HG02623 (cell line): ENCODE measurements at regions not wholly inside any gene's neighbourhood (a gene's known extent, or its start where the extent isn't known, plus 50 kb on each side); places are given as distances from the start of the nearest gene placed in this dataset.
"Not testable (repeated sequence)": the region's sequence is repeated elsewhere in the genome, so short reads cannot be mapped to it uniquely, and the experiment has no call there.

Experiments
- ATAC-seq: cut with Tn5 transposase; IDR thresholded peaks from one replicate; pipeline ENCODE4 v1.9.1; 2021; ENCODE audit warnings: moderate library complexity; ENCODE audit not compliant: unreplicated experiment

DNA sequence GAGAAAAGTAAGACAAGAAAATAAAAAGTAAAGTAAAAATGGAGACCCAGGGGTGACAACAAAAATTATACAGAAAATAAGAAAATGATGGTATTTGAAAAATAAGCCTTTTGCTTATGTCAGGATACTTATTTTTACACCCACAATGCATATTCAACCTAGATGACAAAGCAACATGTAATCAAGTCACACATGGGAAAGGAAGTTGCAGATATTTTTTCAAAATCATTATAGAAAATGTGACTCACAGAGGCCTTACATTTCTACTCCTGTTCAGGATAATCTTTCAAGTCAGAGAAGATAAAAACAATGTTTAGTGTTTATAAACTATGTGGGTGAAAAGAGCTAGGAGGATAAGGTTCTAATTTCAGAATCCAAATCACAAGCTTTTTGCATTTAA, 275.3 kb upstream of the UBE2E3 start:
- ATAC-seq, result no peak

DNA sequence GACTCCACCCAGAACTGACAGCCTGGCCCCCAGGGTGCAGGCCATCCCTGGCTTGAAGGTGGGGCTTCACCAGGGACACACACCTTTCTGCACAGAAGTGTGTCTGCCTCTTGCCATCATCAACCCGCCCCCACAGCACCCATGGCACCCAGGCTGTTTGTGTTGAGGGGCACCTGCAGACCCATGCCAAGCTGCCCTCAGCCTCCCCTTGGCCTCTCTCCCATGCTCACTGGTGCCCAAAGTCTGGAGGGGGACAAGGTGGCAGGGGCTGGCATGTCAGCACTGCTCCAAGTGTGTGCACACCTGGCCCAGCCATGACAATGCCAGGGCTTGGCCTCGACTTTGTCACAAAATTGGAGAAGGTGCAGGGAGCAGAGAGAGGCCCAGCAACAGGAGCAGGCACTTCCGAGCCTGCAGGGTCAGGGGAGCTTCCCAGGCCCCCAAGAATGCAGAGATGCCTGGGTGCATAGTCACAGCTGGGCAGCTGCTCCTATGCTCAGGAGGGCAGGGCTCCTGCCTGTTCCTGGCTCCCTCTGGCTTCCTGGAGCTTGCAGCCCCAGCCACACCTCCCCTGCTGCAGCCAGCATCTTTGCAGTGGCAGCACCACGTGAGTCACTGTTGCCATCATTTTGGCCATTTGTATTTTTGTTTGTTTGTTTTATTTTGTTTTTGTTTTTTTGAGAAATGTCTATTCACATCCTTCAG, 280.6 kb upstream of the UBE2E3 start:
- ATAC-seq, result no peak

DNA sequence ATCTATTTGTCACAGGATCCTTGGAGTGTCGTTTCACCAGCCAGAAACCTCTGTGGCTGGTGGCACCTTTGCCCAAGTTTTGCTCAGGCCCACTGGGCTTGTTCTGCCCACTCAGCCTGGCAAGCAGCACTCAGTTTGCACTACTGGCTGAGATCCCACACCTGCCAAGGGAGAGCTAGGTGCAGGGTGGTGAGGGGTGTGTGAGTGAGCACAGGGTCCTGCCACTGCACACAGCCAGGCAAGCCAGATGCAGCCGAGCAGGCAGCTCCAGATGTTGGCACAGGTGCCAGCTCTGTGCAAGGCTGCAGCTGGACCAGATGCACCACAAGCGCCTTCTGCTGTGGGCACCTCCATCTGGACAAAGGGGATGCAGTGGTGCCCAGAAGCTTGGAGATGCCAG, 281.7 kb upstream of the UBE2E3 start:
- ATAC-seq, result no peak

DNA sequence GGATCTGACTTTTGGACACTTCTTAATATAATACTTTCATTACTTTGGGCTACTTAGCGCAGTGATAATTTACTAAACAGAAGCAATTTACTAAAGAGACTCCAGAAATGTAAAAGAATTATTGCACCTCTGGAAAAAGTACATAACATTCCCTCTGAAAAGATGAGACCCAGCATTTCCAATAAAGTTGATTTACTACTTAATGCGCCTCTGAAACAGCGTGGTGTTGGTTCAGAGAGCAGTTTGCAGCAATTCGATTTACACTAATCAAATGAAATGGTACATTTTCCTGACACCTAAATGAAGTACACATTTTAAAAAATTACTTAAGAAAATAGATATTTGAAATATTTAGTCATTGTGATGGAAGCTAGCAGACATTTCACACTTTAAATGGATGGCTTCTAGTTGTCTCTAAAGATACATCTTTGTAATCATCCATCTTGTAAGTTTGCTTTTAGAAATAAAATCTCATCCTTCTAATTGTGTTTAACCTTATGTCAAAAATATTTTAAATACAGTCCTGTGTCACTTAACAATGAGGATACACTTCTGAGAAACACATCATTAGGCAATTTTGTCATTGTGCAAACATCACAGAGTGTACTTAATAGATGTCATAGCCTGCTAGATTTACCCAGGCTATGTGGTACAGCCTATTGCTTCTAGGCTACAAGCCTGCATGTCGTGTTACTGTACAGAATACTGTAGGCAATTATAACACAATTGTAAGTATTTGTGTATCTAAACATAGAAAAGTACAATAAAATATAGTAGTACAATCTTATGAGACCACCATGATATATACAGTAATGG, 284.6 kb upstream of the UBE2E3 start:
- ATAC-seq, result no peak

DNA sequence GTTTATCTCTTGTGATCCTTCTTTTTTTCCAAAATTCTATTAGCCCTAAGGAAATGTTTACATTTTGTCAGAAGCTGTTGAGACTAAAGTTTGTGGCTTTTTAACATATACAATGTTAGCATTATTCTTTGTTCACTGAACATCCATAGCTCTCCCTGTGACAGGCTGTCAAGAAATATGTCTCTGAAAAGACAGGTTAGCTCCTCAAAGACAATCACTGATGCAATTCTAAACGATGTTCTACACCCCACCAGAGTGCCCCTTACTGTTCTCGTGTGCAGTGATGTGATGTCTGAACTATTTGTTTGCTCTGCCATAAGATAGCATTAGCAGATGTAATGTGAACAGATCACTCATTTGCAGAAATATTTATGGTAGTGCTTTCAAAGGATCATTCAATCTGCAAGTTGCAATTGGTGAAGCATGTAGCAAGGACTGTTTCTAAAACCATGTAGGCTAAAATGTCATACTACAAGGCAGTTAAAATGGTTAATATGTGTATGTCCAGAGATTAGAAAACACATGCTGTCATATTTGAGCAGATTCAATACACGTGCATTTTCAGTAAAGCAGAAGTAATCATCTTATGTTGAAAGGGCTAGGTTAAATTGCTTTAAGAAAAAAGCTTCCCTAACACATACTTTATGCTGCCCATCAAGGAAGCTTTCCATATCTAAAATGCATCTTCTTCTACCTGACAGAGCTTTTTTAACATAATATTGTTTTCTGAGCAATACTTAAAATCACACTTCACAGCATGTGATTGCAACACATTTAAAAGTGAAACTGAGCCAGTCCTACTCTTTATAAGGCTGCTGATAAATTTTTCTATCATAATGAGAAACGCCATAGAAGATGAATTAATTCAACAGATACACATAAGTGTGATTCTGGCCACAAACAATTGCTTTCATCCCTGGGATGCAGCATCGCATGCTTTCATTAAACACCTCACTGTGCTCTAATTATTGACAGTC, 285.7 kb upstream of the UBE2E3 start:
- no peak for ATAC-seq

DNA sequence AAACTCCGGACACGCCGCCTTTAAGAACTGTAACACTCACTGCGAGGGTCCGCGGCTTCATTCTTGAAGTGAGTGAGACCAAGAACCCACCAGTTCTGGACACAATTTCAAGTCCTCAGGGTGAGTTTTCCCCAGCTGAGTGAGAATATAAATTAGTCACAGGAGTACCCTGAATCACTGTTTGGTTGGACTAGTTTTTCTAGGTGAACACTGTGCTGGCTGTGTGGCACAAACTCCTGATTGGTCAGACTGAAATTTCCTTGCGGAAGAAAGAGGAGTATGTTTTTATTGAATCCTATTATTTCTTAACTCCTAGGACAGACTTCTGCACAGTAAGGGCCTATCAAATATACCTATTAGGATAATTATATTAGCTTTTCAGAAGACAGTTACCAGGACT, 288.1 kb upstream of the UBE2E3 start:
- ATAC-seq, result no peak

DNA sequence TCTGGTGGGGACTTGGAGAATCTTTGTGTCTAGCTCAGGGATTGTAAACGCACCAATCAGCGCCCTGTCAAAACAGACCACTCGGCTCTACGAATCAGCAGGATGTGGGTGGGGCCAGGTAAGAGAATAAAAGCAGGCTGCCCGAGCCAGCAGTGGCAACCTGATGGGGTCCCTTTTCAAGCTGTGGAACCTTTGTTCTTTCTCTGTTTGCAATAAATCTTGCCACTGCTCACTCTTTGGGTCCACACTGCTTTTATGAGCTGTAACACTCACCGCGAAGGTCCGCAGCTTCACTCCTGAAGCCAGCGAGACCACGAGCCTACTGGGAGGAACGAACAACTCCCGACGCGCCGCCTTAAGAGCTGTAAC, 288.6 kb upstream of the UBE2E3 start:
- not testable (repeated sequence) for ATAC-seq

DNA sequence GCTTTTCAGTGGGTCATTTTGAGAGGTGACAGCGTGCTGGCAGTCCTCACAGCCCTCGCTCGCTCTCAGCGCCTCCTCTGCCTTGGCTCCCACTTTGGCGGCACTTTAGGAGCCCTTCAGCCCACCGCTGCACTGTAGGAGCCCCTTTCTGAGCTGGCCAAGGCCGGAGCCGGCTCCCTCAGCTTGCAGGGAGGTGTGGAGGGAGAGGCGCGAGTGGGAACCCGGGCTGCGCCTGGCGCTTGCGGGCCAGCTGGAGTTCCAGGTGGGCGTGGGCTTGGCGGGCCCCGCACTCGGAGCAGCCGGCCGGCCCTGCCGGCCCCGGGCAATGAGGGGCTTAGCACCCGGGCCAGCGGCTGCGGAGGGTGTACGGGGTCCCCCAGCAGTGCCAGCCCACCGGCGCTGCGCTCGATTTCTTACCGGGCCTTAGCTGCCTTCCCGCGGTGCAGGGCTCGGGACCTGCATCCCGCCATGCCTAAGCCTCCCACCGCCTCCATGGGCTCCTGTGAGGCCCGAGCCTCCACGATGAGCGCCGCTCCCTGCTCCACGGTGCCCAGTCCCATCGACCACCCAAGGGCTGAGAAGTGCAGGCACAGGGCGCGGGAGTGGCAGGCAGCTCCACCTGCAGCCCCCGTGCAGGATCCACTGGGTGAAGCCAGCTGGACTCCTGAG, 289.1 kb upstream of the UBE2E3 start:
- not testable (repeated sequence) for ATAC-seq

DNA sequence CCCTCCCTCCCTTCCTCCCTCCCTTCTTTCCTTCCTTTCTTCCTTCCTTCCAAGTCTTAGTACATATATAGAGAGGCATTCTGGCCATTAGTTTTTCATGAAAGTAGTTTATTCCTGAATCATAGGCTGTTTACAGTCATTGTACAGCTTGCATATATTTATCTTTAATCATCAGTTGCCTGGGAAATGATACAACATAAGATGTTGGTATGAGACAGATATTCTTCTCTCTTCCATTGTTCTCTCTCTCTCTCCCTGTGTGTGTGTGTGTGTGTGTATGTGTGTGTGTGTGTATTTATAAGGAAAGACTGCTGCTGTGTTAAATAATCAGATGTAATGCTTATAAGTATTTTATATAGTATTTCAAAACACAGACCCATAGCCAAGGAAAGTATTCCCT, 289.8 kb upstream of the UBE2E3 start:
- ATAC-seq, result no peak

DNA sequence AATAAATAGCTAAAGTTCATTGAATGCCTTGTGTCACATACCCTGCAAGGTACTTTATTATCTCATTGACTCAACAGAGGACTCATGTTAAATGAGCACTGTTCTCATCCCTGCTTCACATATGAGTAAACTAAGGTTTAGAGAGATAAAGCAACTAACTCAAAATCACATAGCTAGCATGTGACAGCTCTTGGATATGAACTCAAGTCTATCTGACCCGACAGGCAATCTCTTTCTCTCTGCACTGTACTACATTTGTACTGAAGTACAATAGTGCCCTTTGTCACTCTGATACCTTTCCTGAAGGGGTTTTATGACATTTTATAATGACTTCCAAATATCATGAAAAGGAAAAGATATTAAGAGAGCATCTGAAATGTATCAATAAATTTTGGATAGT, 297.5 kb upstream of the UBE2E3 start:
- no peak for ATAC-seq

DNA sequence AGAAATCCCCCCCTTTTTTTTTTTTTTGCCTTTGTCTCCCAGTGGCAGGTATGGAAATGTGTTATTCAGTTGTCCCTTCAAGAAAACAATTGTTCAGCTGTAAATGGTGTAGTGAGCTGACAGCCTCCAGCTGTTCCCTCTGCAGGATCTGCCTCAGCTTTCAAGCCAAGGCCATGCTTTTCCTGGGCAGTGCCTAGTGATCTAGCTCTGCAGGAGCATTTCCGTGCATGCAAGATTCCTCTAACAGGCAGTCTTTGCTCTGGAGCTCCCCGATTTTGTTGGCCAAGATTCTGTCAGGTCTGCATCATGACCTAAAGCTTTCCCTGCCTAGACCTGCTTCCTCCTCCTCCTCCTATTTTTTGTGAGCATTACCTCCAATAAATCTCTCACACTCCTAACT, 300.7 kb upstream of the UBE2E3 start:
- ATAC-seq, result no peak

DNA sequence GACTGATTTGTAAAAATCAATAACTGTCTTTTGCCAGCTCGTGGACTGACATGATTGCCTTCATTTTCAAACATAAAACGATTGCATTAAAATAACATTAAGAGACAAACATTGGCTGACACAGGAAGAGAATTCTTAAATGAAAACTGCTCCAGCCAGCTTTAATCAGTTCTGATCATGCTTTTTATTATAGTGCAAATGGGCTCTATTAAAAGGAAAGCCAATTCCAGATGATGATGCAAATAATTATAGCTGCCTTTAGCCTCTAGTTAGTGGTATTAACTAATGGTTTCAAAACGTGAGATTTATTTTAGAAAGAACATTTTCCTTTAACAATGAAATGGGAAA, 301.8 kb upstream of the UBE2E3 start:
- no peak for ATAC-seq

DNA sequence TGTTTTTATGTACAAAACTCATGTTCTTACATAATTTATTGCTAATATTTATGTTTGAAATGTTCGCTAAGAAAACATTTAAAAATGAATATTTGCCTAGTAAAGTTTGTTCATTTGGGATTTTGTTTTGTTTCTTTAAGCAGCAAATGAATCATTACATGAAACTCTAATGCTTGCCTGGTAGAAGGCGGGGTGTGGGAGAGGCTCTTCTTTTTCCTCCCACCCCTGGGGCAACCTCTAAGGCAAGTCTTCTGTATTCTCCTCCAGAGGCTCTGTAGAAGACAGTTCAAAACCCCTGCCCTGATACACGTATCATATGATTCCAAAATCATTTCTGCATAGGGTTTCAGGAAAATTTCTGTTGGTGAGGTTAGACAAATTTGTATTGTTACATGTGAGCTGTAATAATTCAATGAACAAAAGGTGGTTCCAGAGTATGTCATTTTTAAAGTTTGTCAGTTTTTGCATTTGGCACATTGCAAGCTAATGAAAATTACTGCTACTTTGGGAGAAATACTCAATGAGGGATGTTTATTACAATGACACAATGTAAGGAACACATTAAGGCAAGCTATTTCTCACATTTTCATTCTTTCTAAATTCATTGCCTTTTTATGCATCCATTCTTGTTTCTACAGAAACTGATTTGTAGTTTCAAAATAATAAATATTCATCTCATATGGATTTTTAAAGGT, 302.3 kb upstream of the UBE2E3 start:
- no peak for ATAC-seq

DNA sequence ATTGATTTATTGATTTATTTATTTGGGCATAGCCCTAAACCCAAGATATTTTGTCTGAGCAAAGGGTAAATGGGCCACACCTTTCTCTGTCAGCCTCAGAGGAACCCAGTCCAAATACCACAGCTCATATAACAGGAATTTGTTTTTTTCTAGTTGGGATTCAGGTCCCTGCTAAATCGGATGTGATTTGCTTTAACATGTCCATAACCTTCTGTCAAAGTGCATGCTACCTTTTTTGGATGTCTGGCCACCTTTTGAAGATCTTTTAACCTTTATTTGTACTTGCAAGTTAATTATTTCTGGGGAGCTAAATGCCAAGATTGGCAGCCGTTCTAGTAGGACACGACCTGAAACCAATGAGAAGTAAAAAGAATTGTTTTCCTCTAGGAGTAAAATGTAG, 303.2 kb upstream of the UBE2E3 start:
- ATAC-seq, result no peak

DNA sequence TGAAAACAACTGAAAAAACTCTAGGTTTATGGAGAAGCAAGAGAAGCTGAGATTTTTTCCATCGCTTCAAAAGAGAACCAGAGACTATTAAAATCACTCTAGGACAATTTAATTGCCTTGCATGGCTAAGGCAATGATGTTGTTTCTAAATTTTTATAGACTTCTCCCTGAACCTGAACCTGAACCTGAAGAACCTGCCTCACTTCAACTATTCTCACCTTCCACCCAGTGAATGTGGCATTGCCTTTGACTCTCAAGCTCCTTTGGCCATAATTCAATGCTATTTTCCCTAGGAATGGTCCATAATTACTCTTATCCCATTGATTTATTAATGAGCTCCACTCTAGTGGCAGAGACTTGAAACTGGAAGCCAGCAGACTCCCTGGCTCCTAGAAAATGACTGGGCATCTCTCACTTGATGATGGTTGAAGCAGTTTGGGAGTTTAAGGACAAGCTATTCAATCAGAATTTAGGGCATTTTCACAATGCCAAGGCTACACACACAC, 303.8 kb upstream of the UBE2E3 start:
- ATAC-seq, result no peak

DNA sequence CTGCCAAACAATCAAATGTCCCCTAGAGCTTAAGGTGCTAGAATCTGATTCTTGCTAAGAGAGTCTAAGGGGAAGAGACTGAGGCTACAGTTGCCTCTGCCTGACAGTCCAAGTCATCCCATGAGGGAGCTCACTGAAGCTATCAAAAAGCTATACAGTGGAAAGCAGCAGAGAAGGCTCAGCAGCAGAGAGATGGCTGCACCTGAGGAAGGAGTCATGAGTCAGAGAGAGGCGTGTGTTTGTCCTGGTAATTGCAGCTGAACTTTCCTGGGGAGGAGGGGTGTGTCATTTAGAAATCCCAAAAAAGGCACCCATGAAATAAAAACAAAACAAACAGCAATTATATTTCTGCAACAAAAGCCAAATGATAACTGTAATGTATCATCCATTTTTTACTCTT, 305.2 kb upstream of the UBE2E3 start:
- ATAC-seq, result no peak

DNA sequence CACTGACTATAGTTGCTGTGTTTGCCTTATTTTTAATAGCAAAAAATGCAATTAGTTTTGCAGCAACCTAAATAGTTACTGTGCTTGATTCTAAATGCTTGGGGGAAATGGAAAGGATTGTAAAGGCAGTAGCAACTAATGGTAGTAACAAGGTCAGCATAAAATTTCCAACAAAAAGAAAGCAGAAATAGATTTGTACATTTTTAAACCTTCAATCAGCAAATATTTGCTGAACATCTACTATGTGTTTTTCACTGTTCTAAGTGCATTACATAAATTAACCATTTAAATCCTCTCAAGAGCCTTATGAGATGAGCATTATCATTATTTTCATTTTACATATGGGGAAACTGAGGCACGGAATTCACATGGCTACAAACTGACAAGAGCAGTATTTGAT, 308.0 kb upstream of the UBE2E3 start:
- ATAC-seq, result no peak

DNA sequence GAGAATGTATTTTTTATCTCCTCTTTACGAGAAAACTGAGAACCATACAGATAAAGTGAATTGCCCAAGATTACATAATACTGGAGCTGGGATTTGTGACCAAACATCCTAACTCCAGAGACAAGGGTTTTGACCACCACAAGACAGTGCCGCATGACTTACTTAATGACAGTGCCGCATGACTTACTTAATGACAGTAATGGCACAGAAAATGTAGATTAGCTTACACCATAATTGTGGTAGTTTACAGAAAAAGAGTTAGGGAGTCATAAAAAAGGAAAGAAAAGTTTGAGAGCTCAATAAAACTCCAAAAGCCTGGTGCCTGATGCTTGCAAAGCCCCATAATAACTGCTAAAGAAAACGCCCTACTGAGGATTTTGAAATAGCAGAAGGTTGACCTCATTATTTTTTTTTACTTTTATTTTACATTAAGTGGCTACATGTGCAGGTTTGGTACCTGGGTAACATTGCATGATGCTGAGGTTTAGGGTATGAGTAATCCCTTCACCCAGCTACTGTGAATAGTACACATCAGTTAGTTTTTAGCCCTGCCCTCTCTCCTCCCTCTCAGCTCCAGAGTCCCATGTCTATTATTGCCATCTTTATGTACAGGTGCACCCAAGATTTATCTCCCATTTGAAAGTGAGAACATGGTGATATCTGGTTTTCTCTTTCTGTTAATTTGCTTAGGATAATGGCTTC, 310.0 kb upstream of the UBE2E3 start:
- no peak for ATAC-seq

DNA sequence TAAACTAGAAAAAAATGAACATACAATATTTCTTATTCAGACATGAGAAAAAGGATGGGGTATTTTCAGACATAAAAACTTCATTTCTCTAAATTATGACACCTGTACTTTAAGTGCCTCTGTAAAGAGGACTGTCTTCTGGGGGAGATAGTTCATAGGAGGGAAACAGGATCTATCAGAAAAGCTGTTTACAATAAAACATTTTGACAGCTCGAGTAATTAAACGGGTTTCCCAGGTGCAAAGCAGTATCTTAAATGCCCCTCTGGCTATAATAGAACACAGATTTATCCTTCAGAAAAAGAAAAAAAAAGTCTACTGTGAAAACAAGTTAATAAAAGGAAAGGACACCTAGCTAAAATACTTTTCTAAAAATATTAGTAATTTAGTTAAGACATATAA, 311.4 kb upstream of the UBE2E3 start:
- no peak for ATAC-seq

DNA sequence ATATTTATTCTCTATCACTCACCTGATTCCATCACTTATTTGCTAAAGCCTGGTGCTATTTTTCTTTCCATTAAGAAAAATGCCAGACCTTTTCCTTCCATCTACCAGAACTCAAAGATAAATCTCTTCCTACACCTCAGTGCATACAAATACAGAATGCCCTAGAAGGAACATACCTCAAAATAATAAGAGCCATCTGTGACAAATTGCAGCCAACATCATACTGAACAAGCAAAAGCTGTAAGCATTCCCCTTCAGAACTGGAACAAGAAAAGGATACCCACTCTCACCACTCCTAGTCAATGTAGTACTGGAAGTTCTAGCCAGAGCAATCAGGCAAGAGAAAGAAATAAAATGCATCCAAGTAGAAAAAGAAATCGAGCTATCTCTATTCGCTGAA, 315.9 kb upstream of the UBE2E3 start:
- ATAC-seq, result no peak
